ENCODE measurements at regions not wholly inside any gene's neighbourhood (a gene's known extent, or its start where the extent isn't known, plus 50 kb on each side); places are given as distances from the start of the nearest gene placed in this dataset.

DNA sequence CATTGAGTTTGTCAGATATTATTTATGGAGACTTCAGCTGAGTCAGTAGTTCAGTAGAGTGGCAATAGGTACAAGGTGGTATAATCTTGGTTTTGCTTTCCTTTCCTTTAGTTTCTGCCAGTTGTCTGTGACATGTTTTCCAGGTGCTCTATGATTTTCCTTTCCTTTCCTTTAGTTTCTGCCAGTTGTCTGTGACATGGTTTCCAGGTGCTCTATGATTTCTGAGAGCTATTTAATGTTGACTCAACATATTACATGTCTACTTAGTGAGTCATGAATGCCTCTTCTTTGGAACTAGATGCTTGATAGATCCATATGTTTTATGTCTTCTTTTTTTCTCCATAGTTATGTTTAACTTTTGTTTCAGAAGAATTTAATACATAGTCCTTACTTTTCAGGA lies 186.4 kb upstream of the DEFB112 start:
- H3K36me3 ChIP-seq (ENCODE audit: insufficient read depth, low read length): no peaks in the 10 kb centered on the region
- H3K9ac ChIP-seq (ENCODE audit: low read length): no peak overlapping the region
- H3K27ac ChIP-seq (ENCODE audit: low read depth, low read length): no peak overlapping the region
- no peaks in the 10 kb centered on the region for H3K9me3 ChIP-seq (ENCODE audit: low read length)
- no peaks in the 10 kb centered on the region for H3K4me1 ChIP-seq (ENCODE audit: insufficient read depth, low read length)
- no peak overlapping the region for H3K4me3 ChIP-seq (ENCODE audit: low read depth in 1 of 2, low read length in 2 of 2)
- no peaks in the 10 kb centered on the region for H3K27me3 ChIP-seq (ENCODE audit: control insufficient read depth in 1 of 2, insufficient read depth in 2 of 2, low read length in 2 of 2)

GRCh38 chr6:50239853-50240252 lies 190.1 kb upstream of the DEFB112 start:
- H3K27ac ChIP-seq (ENCODE audit: low read depth, low read length): no peak overlapping the region
- H3K9ac ChIP-seq (ENCODE audit: low read length): no peak overlapping the region
- no peaks in the 10 kb centered on the region for H3K4me1 ChIP-seq (ENCODE audit: insufficient read depth, low read length)
- H3K4me3 ChIP-seq (ENCODE audit: low read depth in 1 of 2, low read length in 2 of 2): no peak overlapping the region
- H3K9me3 ChIP-seq (ENCODE audit: low read length): no peaks in the 10 kb centered on the region
- H3K36me3 ChIP-seq (ENCODE audit: insufficient read depth, low read length): no peaks in the 10 kb centered on the region
- no peaks in the 10 kb centered on the region for H3K27me3 ChIP-seq (ENCODE audit: control insufficient read depth in 1 of 2, insufficient read depth in 2 of 2, low read length in 2 of 2)

GRCh38 chr6:50240986-50241385 lies 191.3 kb upstream of the DEFB112 start:
- Histone ChIP-seq H3K4me1 (ENCODE audit: insufficient read depth, low read length) (no peaks in the 10 kb centered on the region), H3K27me3 (ENCODE audit: control insufficient read depth in 1 of 2, insufficient read depth in 2 of 2, low read length in 2 of 2) (no peaks in the 10 kb centered on the region), H3K4me3 (ENCODE audit: low read depth in 1 of 2, low read length in 2 of 2) (no peak overlapping the region), H3K27ac (ENCODE audit: low read depth, low read length) (no peak overlapping the region), H3K36me3 (ENCODE audit: insufficient read depth, low read length) (no peaks in the 10 kb centered on the region), H3K9me3 (ENCODE audit: low read length) (no peaks in the 10 kb centered on the region), H3K9ac (ENCODE audit: low read length) (no peak overlapping the region)

- H3K27me3 ChIP-seq (ENCODE audit: control insufficient read depth in 1 of 2, insufficient read depth in 2 of 2, low read length in 2 of 2): no peaks in the 10 kb centered on the region
- no peaks in the 10 kb centered on the region for H3K36me3 ChIP-seq (ENCODE audit: insufficient read depth, low read length)
- H3K9me3 ChIP-seq (ENCODE audit: low read length): no peaks in the 10 kb centered on the region
- no peak overlapping the region for H3K9ac ChIP-seq (ENCODE audit: low read length)
- H3K4me1 ChIP-seq (ENCODE audit: insufficient read depth, low read length): no peaks in the 10 kb centered on the region
- no peak overlapping the region for H3K27ac ChIP-seq (ENCODE audit: low read depth, low read length)
- H3K4me3 ChIP-seq (ENCODE audit: low read depth in 1 of 2, low read length in 2 of 2): no peak overlapping the region
These were observed 199.8 kb upstream of the DEFB112 start for GRCh38 chr6:50249493-50249892.

- Histone ChIP-seq H3K4me3 (ENCODE audit: low read depth in 1 of 2, low read length in 2 of 2) (no peak overlapping the region), H3K27me3 (ENCODE audit: control insufficient read depth in 1 of 2, insufficient read depth in 2 of 2, low read length in 2 of 2) (no peaks in the 10 kb centered on the region), H3K9ac (ENCODE audit: low read length) (no peak overlapping the region), H3K9me3 (ENCODE audit: low read length) (no peaks in the 10 kb centered on the region), H3K4me1 (ENCODE audit: insufficient read depth, low read length) (no peaks in the 10 kb centered on the region), H3K36me3 (ENCODE audit: insufficient read depth, low read length) (no peaks in the 10 kb centered on the region), H3K27ac (ENCODE audit: low read depth, low read length) (no peak overlapping the region)
These were observed 207.6 kb upstream of the DEFB112 start for GRCh38 chr6:50257322-50257721.

DNA sequence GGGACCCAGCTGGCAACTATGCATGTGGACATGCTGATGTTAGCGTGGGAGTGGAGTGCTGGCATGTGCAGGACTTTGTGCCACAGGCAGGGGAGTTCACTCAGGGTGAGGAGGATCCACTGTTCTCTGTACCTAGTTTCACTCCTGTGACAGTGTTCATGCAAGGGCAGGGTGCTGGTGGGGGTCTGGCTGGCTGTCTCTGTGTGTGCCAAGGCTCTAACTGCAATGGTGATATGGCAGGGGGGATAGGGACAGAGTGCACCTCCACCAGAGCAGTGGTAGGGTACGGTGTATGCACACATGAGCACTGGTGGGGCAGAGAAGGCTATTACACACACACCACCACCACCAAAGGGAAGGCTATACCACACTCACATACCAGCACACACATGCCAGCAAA lies 210.2 kb upstream of the DEFB112 start:
- H3K4me3 ChIP-seq (ENCODE audit: low read depth in 1 of 2, low read length in 2 of 2): no peak overlapping the region
- no peaks in the 10 kb centered on the region for H3K27me3 ChIP-seq (ENCODE audit: control insufficient read depth in 1 of 2, insufficient read depth in 2 of 2, low read length in 2 of 2)
- H3K36me3 ChIP-seq (ENCODE audit: insufficient read depth, low read length): no peaks in the 10 kb centered on the region
- no peak overlapping the region for H3K27ac ChIP-seq (ENCODE audit: low read depth, low read length)
- H3K4me1 ChIP-seq (ENCODE audit: insufficient read depth, low read length): no peaks in the 10 kb centered on the region
- H3K9ac ChIP-seq (ENCODE audit: low read length): no peak overlapping the region
- H3K9me3 ChIP-seq (ENCODE audit: low read length): no peaks in the 10 kb centered on the region

GRCh38 chr6:50264995-50265571 lies 215.4 kb upstream of the DEFB112 start:
- H3K36me3 ChIP-seq (ENCODE audit: insufficient read depth, low read length): no peaks in the 10 kb centered on the region
- no peaks in the 10 kb centered on the region for H3K9me3 ChIP-seq (ENCODE audit: low read length)
- no peaks in the 10 kb centered on the region for H3K4me1 ChIP-seq (ENCODE audit: insufficient read depth, low read length)
- no peak overlapping the region for H3K4me3 ChIP-seq (ENCODE audit: low read depth in 1 of 2, low read length in 2 of 2)
- H3K27me3 ChIP-seq (ENCODE audit: control insufficient read depth in 1 of 2, insufficient read depth in 2 of 2, low read length in 2 of 2): no peaks in the 10 kb centered on the region
- no peak overlapping the region for H3K9ac ChIP-seq (ENCODE audit: low read length)
- no peak overlapping the region for H3K27ac ChIP-seq (ENCODE audit: low read depth, low read length)

DNA sequence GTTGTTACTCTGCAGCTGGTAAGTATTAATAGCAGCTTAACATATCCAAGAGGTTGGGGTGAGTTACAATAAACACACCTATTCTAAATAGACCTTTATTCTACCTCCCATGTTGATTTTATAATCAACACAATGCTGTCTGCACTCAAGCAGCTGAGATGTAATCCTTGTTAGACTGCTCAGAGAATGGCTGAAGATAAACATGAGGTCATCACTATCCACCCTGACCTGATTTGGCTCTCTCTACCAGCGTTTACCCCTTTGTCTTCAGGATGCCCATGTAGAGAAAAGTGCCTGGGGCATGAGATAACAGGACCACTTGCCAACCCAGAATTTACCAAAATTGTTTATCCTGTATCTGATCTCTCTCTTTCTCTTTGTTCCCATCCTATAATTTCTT lies 220.7 kb upstream of the DEFB112 start:
- Histone ChIP-seq H3K36me3 (ENCODE audit: insufficient read depth, low read length) (no peaks in the 10 kb centered on the region), H3K27me3 (ENCODE audit: control insufficient read depth in 1 of 2, insufficient read depth in 2 of 2, low read length in 2 of 2) (no peaks in the 10 kb centered on the region), H3K27ac (ENCODE audit: low read depth, low read length) (no peak overlapping the region), H3K4me1 (ENCODE audit: insufficient read depth, low read length) (no peaks in the 10 kb centered on the region), H3K9me3 (ENCODE audit: low read length) (no peaks in the 10 kb centered on the region), H3K9ac (ENCODE audit: low read length) (no peak overlapping the region), H3K4me3 (ENCODE audit: low read depth in 1 of 2, low read length in 2 of 2) (no peak overlapping the region)

GRCh38 chr6:50271266-50271665 lies 221.5 kb upstream of the DEFB112 start:
- no peaks in the 10 kb centered on the region for H3K4me1 ChIP-seq (ENCODE audit: insufficient read depth, low read length)
- H3K9ac ChIP-seq (ENCODE audit: low read length): no peak overlapping the region
- no peaks in the 10 kb centered on the region for H3K27me3 ChIP-seq (ENCODE audit: control insufficient read depth in 1 of 2, insufficient read depth in 2 of 2, low read length in 2 of 2)
- H3K9me3 ChIP-seq (ENCODE audit: low read length): no peaks in the 10 kb centered on the region
- no peaks in the 10 kb centered on the region for H3K36me3 ChIP-seq (ENCODE audit: insufficient read depth, low read length)
- no peak overlapping the region for H3K27ac ChIP-seq (ENCODE audit: low read depth, low read length)
- H3K4me3 ChIP-seq (ENCODE audit: low read depth in 1 of 2, low read length in 2 of 2): no peak overlapping the region

- Histone ChIP-seq H3K27ac (ENCODE audit: low read depth, low read length) (no peak overlapping the region), H3K9ac (ENCODE audit: low read length) (no peak overlapping the region), H3K9me3 (ENCODE audit: low read length) (no peaks in the 10 kb centered on the region), H3K27me3 (ENCODE audit: control insufficient read depth in 1 of 2, insufficient read depth in 2 of 2, low read length in 2 of 2) (no peaks in the 10 kb centered on the region), H3K4me1 (ENCODE audit: insufficient read depth, low read length) (no peaks in the 10 kb centered on the region), H3K4me3 (ENCODE audit: low read depth in 1 of 2, low read length in 2 of 2) (no peak overlapping the region), H3K36me3 (ENCODE audit: insufficient read depth, low read length) (no peaks in the 10 kb centered on the region)
These were observed 222.1 kb upstream of the DEFB112 start for GRCh38 chr6:50271817-50272216.

DNA sequence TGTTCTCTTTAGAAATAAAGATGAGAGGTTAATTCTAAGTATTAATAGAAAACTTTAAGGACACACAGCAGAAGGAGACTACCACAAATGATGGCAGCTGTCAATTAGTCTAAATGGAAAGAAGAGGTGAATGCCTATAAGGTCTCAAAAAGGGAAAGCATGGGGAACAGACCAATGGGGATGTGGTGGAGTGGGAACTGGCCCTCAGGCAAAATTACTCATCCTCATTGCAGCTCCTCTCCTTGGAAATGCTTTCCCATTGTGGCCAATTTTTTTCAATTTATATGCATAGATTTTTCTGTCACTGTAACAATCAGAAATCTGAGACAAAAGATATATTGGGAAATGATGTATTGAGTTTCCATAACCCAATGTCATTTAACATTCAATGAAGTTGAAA lies 222.9 kb upstream of the DEFB112 start:
- no peaks in the 10 kb centered on the region for H3K27me3 ChIP-seq (ENCODE audit: control insufficient read depth in 1 of 2, insufficient read depth in 2 of 2, low read length in 2 of 2)
- H3K27ac ChIP-seq (ENCODE audit: low read depth, low read length): no peak overlapping the region
- H3K9me3 ChIP-seq (ENCODE audit: low read length): no peaks in the 10 kb centered on the region
- H3K36me3 ChIP-seq (ENCODE audit: insufficient read depth, low read length): no peaks in the 10 kb centered on the region
- H3K4me3 ChIP-seq (ENCODE audit: low read depth in 1 of 2, low read length in 2 of 2): no peak overlapping the region
- no peaks in the 10 kb centered on the region for H3K4me1 ChIP-seq (ENCODE audit: insufficient read depth, low read length)
- H3K9ac ChIP-seq (ENCODE audit: low read length): no peak overlapping the region

DNA sequence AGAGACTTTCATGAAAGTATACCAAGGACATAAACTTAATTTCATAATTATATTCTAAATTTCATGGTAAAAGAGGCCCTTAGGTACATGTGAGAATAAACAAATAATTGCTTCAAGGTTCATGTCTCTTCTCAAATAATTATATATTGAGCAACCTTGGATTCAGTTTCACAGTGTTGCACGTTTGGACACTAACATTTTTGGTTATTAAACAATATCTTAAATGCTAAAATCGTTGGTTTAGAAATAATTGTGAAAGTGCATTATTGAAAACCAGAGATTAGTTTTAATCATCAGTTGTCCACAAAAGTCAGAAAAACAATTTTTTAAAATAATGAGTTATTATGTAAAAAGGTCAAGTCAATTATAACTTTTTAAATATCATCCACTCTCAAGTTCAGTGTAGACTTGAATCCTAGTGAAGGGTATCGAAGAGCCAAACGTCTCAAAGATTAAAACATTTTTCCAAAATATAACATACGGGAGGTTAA lies 227.1 kb upstream of the DEFB112 start:
- no peaks in the 10 kb centered on the region for H3K4me1 ChIP-seq (ENCODE audit: insufficient read depth, low read length)
- H3K9me3 ChIP-seq (ENCODE audit: low read length): no peaks in the 10 kb centered on the region
- H3K9ac ChIP-seq (ENCODE audit: low read length): no peak overlapping the region
- no peaks in the 10 kb centered on the region for H3K27me3 ChIP-seq (ENCODE audit: control insufficient read depth in 1 of 2, insufficient read depth in 2 of 2, low read length in 2 of 2)
- no peak overlapping the region for H3K4me3 ChIP-seq (ENCODE audit: low read depth in 1 of 2, low read length in 2 of 2)
- H3K27ac ChIP-seq (ENCODE audit: low read depth, low read length): no peak overlapping the region
- H3K36me3 ChIP-seq (ENCODE audit: insufficient read depth, low read length): no peaks in the 10 kb centered on the region
